ENCODE measurements at regions not wholly inside any gene's neighbourhood (a gene's known extent, or its start where the extent isn't known, plus 50 kb on each side); places are given as distances from the start of the nearest gene placed in this dataset.

GRCh38 chr10:113447278-113447677 is 105.6 kb upstream of the HABP2 start:
- no peak for DNase-seq

- DNase-seq, result no peak
Measured at GRCh38 chr10:113449006-113449695, 103.7 kb upstream of the HABP2 start.

- no peak for DNase-seq
Measured at GRCh38 chr10:113450046-113450804, 102.6 kb upstream of the HABP2 start.

- DNase-seq, result no peak
Measured at GRCh38 chr10:113450906-113451305, 101.9 kb upstream of the HABP2 start.

- no peak for DNase-seq
Measured at GRCh38 chr10:113452146-113452845, 100.6 kb upstream of the HABP2 start.

- no peak for DNase-seq
Measured at GRCh38 chr10:113453351-113453750, 99.5 kb upstream of the HABP2 start.

GRCh38 chr10:113454341-113455061 is 98.4 kb upstream of the HABP2 start:
- peak; percentile 25 for DNase-seq

- DNase-seq, result no peak
Measured at GRCh38 chr10:113455947-113456346, 96.9 kb upstream of the HABP2 start.

GRCh38 chr10:113456741-113457140 is 96.1 kb upstream of the HABP2 start:
- DNase-seq, result no peak

GRCh38 chr10:113457408-113457807 is 95.4 kb upstream of the HABP2 start:
- no peak for DNase-seq

- DNase-seq, result no peak
Measured at GRCh38 chr10:113458451-113458850, 94.4 kb upstream of the HABP2 start.

- no peak for DNase-seq
Measured at GRCh38 chr10:113458944-113459343, 93.9 kb upstream of the HABP2 start.

- no peak for DNase-seq
Measured at GRCh38 chr10:113459626-113460280, 93.1 kb upstream of the HABP2 start.

- DNase-seq, result no peak
Measured at GRCh38 chr10:113463083-113463482, 89.8 kb upstream of the HABP2 start.

- DNase-seq, result no peak
Measured at GRCh38 chr10:113463777-113464176, 89.1 kb upstream of the HABP2 start.

GRCh38 chr10:113469796-113470195 is 83.1 kb upstream of the HABP2 start:
- no peak for DNase-seq

GRCh38 chr10:113470372-113471240 is 82.2 kb upstream of the HABP2 start:
- DNase-seq, result no peak

GRCh38 chr10:113471241-113471996 is 81.4 kb upstream of the HABP2 start:
- DNase-seq, result no peak

- DNase-seq, result no peak
Measured at GRCh38 chr10:113473011-113473410, 79.8 kb upstream of the HABP2 start.

- DNase-seq, result no peak
Measured at GRCh38 chr10:113473851-113474250, 79.0 kb upstream of the HABP2 start.

GRCh38 chr10:113474752-113475151 is 78.1 kb upstream of the HABP2 start:
- DNase-seq, result no peak
